Activated T-cell treated with anti-CD3 and anti-CD28 coated beads for 24 hours (primary cell): ENCODE measurements at regions not wholly inside any gene's neighbourhood (a gene's known extent, or its start where the extent isn't known, plus 50 kb on each side); places are given as distances from the start of the nearest gene placed in this dataset.
"Not testable (repeated sequence)": the region's sequence is repeated elsewhere in the genome, so short reads cannot be mapped to it uniquely, and the experiment has no call there.

ENCODE experiments used
- DNase-seq: peaks from one replicate; pipeline ENCODE4 v3.0.0-alpha.2; 2020; ENCODE audit warnings: low read depth

DNA sequence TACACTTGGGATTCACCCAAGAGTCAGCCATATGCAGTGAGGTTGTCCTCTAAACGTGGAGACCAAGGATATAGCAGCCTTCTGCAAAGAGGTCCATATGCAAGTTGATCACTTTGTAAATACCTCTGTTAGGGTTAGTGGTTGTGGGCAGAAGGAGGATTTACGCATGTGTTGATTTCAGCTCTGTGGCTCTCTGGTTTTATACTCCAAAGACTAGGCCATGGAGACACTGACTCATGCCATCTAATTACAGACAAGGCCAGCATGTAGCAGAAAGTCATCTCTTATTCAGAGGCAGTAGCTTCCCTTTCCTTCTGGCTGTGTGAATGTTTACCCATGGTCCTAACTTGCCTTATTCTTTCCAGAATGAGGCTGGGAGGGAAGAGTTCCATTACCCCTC, 140.9 kb upstream of the GOLGA6L4 start:
- not testable (repeated sequence) for DNase-seq

- DNase-seq, result not testable (repeated sequence)
These were observed 138.5 kb upstream of the GOLGA6L4 start for GRCh38 chr15:84097053-84097452.

DNA sequence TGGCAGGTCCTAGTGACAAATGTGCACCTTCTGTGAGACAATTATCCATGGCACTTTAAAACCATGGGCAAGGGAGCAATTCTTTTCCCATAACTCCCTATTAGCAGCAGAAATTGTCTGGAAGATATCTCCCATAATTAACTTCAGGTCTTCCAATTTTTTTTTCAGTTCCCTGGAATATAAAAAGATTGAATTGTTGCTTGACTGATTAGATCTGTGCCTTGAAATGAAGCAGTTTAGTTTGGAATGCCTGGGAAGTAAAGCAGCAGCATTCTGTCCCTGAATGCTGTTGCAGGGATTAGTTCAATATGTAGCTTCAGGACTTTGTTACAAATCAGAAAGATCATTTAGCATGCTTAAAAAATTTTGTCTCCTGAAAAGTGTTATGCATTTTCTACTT, 137.0 kb upstream of the GOLGA6L4 start:
- no peak for DNase-seq

GRCh38 chr15:84099181-84099580, 136.4 kb upstream of the GOLGA6L4 start:
- no peak for DNase-seq

GRCh38 chr15:84103345-84103744, 132.2 kb upstream of the GOLGA6L4 start:
- DNase-seq, result no peak

DNA sequence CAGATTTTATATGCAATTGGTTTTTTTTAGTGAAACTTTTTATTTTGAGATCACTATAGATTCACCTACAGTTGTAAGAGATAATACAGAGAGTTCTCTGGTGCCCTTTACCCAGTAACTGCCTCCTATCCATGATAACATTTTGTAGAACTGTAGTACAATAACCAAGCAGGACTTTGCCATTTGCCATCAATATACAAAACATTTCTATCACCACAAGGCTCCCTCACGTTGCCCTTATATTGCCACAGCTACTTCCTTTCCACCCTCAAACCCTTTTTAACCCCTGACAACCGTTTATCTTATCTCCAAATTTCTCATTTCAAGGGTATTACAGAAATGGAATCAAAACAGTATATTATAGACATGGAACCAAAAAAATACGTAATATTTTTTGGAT, 130.7 kb upstream of the GOLGA6L4 start:
- DNase-seq, result no peak

DNA sequence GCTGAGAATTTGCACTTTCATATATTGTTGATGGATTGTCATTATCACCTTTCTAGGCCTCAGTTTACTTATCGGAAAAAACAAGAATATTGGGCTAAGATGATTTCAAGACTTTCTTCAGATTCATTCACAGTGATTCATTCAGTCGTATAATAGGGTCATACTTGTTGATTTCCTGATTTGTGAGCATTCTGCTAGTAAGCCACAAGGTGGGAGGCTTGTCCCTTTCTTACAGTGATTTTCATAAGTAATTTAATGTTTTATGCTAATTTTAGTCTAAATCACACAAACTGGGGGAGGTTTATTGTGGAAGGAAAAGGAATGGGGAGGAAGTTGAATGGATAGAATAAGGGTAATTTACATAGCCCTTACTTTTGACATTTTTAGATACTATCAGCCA, 126.8 kb upstream of the GOLGA6L4 start:
- DNase-seq, result no peak

GRCh38 chr15:84111575-84111974, 124.0 kb upstream of the GOLGA6L4 start:
- DNase-seq, result no peak

DNA sequence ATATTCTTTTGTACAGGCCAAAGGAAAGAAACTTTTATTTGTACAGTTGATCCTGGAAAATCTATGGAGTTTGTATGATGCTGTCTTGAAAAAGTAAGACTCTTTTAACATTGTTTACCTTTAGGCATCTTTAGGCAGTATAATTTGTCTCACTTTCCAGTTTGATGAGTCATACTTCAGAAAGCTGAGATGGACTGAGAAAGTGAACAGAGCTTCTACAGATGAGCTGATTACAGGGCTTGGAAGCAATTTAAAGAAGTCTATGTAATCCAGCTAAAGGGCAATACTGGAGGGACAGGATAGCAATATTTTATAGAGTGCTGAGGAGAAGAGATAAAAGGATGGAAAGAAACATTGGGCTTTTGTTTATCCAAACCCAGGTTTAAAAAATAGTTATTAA, 123.5 kb upstream of the GOLGA6L4 start:
- no peak for DNase-seq

DNA sequence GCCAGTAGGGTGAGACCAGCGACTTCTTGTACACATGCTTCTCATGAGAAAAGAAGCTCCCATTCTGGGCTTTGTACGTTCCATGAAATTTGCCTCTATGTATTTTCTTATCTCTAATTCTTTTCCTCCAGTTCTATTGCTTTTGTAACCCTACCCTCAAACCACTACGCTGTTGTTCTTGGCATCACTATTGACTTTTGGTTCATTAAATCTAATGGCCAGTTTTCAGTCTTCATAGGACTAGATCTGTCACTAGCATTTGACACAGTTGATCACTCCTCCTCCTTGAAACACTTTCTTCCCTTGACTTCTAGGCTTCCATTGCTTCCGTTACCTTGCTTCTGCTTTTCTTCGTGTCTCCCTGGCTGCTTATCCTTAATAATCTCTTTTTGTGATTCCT, 121.7 kb upstream of the GOLGA6L4 start:
- DNase-seq, result no peak

DNA sequence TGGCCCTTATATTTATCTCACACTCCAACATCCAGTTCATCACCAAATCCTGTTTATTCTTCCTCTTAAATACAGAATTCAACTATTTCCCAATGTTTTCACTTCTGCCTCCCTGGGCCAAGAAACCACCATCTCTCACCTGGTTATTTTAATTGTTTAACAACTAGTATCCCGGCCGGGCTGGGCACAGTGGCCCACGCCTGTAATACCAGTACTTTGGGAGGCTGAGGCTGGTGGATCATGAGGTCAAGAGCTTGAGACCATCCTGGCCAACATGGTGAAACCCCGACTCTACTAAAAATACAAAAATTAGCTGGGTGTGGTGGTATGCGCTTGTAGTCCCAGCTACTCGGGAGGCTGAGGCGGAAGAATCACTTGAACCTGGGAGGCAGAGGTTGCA, 120.9 kb upstream of the GOLGA6L4 start:
- not testable (repeated sequence) for DNase-seq

- not testable (repeated sequence) for DNase-seq
These were observed 116.2 kb upstream of the GOLGA6L4 start for GRCh38 chr15:84119351-84119750.

DNA sequence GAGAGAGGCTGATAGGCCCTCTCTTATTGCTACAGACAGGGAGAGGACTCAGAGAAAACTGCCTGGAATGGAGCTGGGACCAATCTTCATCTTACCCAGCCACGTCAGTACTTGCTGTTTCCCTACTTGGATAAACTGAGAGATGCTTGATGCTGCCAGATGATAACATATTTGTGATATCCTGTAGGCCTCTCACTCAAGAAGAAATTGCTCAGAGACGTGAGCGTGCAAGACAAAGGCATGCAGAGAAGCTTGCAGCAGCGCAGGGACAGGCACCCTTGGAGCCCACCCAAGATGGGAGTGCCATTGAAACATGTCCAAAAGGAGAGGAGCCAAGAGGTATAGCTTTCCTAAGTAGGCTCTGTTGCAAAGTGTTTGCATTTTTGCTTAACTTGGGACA, 114.7 kb upstream of the GOLGA6L4 start:
- not testable (repeated sequence) for DNase-seq

- DNase-seq, result not testable (repeated sequence)
These were observed 106.9 kb upstream of the GOLGA6L4 start for GRCh38 chr15:84128706-84129105.

DNA sequence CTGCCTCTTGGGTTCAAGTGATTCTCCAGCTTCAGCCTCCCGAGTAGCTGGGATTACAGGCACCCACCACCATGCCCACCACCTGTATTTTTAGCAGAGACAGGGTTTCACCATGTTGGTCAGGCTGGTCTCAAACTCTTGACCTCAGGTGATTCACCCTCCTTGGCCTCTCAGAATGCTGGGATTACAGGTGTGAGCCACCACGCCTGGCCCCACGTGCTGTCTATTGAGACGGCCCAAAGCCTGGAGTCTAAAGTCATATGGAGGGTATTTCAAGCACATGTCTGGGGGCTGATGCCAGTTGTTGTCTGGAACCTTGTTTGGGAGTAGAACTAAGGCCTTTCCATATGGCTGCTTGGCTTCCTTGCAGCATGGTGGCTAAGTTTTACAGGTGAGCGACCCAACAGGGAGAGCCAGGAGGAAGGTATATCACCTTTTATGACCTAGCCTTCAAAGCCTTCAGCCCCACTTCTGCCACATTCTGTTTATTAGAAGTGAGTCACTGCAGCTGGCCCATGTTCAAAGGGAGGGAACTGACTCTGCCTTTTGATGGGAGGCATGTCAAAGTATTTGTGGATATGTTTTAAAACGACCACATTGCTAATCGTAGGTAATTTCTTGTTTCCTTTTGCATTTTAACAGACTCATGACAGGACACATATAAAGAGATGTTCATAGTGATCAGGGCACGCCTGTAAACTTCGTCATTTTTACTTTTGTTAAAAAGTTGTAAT, 105.3 kb upstream of the GOLGA6L4 start:
- DNase-seq, result not testable (repeated sequence)

- DNase-seq, result not testable (repeated sequence)
These were observed 99.6 kb upstream of the GOLGA6L4 start for GRCh38 chr15:84135931-84136456.

- peak; percentile 65 for DNase-seq
These were observed 92.7 kb upstream of the GOLGA6L4 start for GRCh38 chr15:84142888-84143337.

- no peak for DNase-seq
These were observed 91.7 kb upstream of the GOLGA6L4 start for GRCh38 chr15:84143753-84144314.

DNA sequence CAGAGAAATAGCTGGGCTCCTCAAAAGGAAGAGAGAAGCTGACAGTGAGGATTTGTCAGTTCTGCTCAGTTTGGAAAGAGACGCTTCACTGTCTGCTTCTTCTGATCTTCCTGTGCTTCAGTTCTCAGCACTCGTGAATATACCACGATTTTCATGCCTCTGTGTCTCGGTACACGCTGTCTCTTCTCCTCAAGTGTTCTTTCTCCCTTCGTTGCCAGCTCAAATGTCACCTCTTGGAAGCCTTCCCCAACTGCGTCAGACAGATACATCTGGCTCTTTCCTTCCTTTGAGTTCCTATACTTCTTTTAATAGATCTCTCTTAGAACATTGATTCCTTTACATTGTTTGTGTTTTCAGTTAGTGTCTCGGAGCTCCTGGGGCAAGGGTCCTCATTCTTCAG, 90.6 kb upstream of the GOLGA6L4 start:
- DNase-seq, result not testable (repeated sequence)

- DNase-seq, result not testable (repeated sequence)
These were observed 89.3 kb upstream of the GOLGA6L4 start for GRCh38 chr15:84146299-84146698.

DNA sequence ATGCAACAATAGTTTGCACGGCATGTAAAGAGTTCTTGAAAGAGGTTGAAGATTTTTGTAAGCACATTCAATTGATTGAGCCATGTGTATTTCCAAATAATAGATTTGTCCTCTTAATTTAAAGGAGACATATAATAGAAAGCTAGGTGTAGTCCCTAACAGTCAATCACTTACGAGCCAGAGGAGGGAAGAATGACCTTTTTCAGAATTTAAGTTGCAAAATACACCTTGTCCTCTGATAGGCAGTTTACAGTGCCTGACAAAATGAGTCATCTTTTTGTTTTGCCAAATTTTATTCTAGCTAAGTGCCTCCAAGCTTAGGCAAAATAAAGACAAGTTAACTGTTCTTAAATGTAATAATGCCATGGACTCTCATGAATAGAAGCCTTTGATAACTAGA, 88.3 kb upstream of the GOLGA6L4 start:
- not testable (repeated sequence) for DNase-seq

- no peak for DNase-seq
These were observed 84.2 kb upstream of the GOLGA6L4 start for GRCh38 chr15:84151205-84151931.
